DND-41 (cell line): ENCODE measurements at regions not wholly inside any gene's neighbourhood (a gene's known extent, or its start where the extent isn't known, plus 50 kb on each side); places are given as distances from the start of the nearest gene placed in this dataset.
"Not testable (repeated sequence)": the region's sequence is repeated elsewhere in the genome, so short reads cannot be mapped to it uniquely, and the experiment has no call there.

Source experiments
- ATAC-seq: fragments of 200-7000 bp; cut with Tn5 transposase; 3 replicates; pipeline ENCODE4 v1.9.1; 2021; ENCODE audit warnings: low read depth; ENCODE audit not compliant: insufficient read depth
- DNase-seq: peaks from one replicate; pipeline ENCODE4 v3.0.0-alpha.2; 2020
- H2AFZ ChIP-seq: 2 replicates; pipeline ENCODE4 v1.6.0; 2012; ENCODE audit warnings: low read depth, low read length
- H3K27ac ChIP-seq: 2 replicates; pipeline ENCODE4 v1.5.1; 2012; ENCODE audit warnings: low read length, inconsistent platforms
- H3K27me3 ChIP-seq: fragments of 200-600 bp; sonication (generic); 2 replicates; pipeline ENCODE4 v1.6.0; 2012; ENCODE audit warnings: low read length, mild to moderate bottlenecking, inconsistent platforms; ENCODE audit not compliant: insufficient read depth, poor library complexity
- H3K36me3 ChIP-seq: 2 replicates; pipeline ENCODE4 v1.5.1; 2012; ENCODE audit warnings: low read length, inconsistent platforms; ENCODE audit not compliant: insufficient read depth
- H3K4me1 ChIP-seq: 2 replicates; pipeline ENCODE4 v1.5.1; 2012; ENCODE audit warnings: mild to moderate bottlenecking, low read length; ENCODE audit not compliant: insufficient read depth
- H3K4me2 ChIP-seq: 2 replicates; pipeline ENCODE4 v1.6.0; 2012; ENCODE audit warnings: mild to moderate bottlenecking, moderate library complexity, low read length, inconsistent platforms; ENCODE audit not compliant: insufficient read depth
- H3K4me3 ChIP-seq, 2 experiments: fragments of 200-600 bp in 1 of 2; shearing (Covaris generic) in 1 of 2; 2 replicates each; pipeline ENCODE4 v1.5.1; 2012 to 2016; ENCODE audit warnings: inconsistent platforms in 2 of 2, low read length in 2 of 2, mild to moderate bottlenecking in 2 of 2, low read depth in 1 of 2, moderate library complexity in 1 of 2
- H3K79me2 ChIP-seq: 2 replicates; pipeline ENCODE4 v1.6.0; 2012; ENCODE audit warnings: low read length, inconsistent platforms; ENCODE audit not compliant: insufficient read depth
- H3K9ac ChIP-seq: 2 replicates; pipeline ENCODE4 v1.6.0; 2012; ENCODE audit warnings: low read depth, mild to moderate bottlenecking, inconsistent platforms, low read length, moderate library complexity
- H3K9me3 ChIP-seq: 2 replicates; pipeline ENCODE4 v1.5.1; 2012; ENCODE audit warnings: low read length, moderate library complexity, mild to moderate bottlenecking, inconsistent platforms; ENCODE audit not compliant: insufficient read depth, severe bottlenecking
- H4K20me1 ChIP-seq: 2 replicates; pipeline ENCODE4 v1.6.0; 2012; ENCODE audit warnings: low read length; ENCODE audit not compliant: insufficient read depth
- EZH2 ChIP-seq: IDR thresholded peaks from 3 replicates; pipeline ENCODE4 v1.6.1; 2012; ENCODE audit warnings: borderline replicate concordance, low read depth, mild to moderate bottlenecking, moderate library complexity, low read length, inconsistent platforms; ENCODE audit not compliant: severe bottlenecking
- TF ChIP-seq, protein P1 (sequence below): IDR thresholded peaks from 2 replicates; pipeline ENCODE4 v1.5.1; 2012; ENCODE audit warnings: borderline replicate concordance, low read length, moderate library complexity, mild to moderate bottlenecking; ENCODE audit not compliant: poor library complexity, severe bottlenecking; ENCODE audit errors: extremely low read depth

DNA sequence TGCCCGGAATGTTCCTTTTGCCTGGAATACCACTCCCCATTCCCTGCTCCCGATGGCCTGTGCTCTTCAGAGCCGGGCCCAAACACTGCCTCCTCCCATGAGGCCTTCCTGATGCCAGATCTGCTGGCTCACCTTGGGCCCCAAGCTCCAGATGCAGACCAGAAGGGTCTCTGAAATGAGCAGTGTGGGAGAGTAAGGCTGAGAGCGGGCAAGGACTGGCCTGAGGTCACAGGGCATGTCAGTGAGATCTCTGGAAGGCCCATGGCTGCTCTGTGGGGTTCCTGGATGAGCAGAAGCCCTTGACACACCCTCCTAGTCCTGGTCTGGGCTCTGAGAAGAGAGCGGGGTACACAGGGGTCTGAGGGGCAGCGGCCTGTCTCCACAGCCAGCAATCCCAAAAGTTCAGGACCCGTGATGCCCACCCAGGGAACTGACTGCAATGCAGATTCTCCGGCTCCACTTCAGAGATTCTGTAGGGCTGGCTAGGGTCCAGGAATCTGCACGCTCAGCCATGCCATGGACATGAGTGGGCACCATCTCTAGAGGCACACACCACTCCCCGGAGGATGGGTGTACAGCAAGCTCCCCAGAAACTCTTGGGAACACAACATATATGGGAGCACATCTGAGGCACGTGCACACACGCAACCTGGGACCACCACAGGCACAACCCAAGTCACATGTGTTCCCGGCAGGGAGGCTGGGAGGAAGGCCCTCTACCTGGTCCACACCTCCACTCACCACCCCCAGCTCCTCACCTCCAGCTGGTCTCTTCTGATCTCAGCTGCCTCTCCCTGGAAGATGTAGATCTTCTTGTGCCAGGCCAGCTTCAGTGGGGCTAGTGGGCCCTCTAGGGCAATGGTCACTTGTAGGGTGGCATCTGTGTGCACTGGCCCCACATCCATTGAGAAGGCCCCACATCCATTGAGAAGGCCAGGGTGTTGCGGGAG lies 166.6 kb downstream of the GOLGA6L4 start:
- not testable (repeated sequence) for H4K20me1 ChIP-seq, H3K27me3 ChIP-seq, H2AFZ ChIP-seq, H3K4me1 ChIP-seq, H3K9me3 ChIP-seq, H3K4me3 ChIP-seq, H3K9ac ChIP-seq, DNase-seq, H3K27ac ChIP-seq, H3K79me2 ChIP-seq, H3K36me3 ChIP-seq, ATAC-seq, H3K4me2 ChIP-seq

DNA sequence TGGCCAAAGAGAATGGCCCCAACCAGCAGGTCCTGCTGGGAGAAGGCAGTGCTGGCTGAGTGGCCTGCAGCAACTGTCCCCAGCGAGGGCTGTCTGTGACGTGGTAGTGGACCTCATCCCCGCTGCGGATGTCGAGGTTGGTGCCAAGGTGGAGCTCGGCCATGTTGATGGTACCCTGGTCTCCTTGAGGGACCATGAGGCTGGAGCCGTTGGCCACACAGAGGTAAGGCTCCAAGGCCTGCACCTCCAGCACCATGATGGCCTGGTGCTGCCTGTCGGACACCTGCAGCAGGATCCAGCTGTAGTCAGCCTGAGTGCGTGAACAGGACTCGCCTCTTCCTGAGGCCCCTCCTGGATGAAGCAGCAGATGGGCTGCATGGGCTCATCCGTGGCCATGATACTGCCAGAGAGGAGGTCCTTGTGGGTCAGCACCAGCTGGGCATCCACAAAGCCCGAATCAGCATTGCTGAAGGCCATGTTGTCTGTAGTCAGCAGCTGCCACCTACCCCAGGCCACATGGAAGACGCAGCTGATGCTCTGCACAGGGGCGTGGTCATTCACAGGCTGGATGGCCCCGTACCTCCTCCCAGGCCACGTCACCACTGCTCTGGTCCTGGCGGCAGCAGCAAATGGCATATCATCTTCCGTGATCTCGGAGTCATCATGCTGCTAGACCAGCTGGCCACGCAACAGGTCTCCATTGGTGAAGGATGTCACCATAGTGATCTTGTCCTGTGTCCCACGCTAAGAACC lies 167.5 kb downstream of the GOLGA6L4 start:
- Histone ChIP-seq H2AFZ (no peak overlapping the region), H3K9me3 (no peaks in the 10 kb centered on the region), H4K20me1 (no peaks in the 10 kb centered on the region), H3K27ac (no peak overlapping the region), H3K79me2 (no peaks in the 10 kb centered on the region), H3K4me3 (no peak overlapping the region), H3K27me3 (no peaks in the 10 kb centered on the region), H3K36me3 (no peaks in the 10 kb centered on the region), H3K9ac (no peak overlapping the region), H3K4me1 (no peaks in the 10 kb centered on the region), H3K4me2 (no peak overlapping the region)
- DNase-seq (no peak), ATAC-seq (no peak)
- no peak for TF ChIP-seq EZH2
- TF ChIP-seq, protein P1, sequence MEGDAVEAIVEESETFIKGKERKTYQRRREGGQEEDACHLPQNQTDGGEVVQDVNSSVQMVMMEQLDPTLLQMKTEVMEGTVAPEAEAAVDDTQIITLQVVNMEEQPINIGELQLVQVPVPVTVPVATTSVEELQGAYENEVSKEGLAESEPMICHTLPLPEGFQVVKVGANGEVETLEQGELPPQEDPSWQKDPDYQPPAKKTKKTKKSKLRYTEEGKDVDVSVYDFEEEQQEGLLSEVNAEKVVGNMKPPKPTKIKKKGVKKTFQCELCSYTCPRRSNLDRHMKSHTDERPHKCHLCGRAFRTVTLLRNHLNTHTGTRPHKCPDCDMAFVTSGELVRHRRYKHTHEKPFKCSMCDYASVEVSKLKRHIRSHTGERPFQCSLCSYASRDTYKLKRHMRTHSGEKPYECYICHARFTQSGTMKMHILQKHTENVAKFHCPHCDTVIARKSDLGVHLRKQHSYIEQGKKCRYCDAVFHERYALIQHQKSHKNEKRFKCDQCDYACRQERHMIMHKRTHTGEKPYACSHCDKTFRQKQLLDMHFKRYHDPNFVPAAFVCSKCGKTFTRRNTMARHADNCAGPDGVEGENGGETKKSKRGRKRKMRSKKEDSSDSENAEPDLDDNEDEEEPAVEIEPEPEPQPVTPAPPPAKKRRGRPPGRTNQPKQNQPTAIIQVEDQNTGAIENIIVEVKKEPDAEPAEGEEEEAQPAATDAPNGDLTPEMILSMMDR = no peak

DNA sequence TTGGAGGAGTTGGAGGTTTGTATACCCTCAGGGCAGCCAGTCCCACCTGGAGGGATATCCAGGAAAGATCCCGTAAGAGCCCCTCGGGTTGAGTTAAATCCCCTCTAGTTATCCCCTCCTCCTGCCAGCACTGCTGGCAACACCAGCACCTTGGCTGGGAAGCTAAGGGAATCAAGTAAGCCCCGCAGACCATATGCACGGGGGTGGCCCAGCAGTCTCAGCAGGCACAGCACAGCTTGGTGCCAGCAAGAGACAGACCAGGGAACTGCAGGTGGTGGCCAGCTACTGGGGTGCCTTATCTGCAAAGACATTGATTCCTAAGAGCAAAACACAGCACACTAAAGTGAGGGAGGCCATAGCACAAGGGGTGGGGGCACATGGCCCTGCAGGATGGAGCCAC lies 173.8 kb downstream of the GOLGA6L4 start:
- not testable (repeated sequence) for ATAC-seq, H3K36me3 ChIP-seq, H3K4me1 ChIP-seq, H2AFZ ChIP-seq, H3K9me3 ChIP-seq, H3K27ac ChIP-seq, H4K20me1 ChIP-seq, DNase-seq, H3K9ac ChIP-seq, H3K79me2 ChIP-seq, H3K4me3 ChIP-seq, H3K27me3 ChIP-seq, H3K4me2 ChIP-seq

DNA sequence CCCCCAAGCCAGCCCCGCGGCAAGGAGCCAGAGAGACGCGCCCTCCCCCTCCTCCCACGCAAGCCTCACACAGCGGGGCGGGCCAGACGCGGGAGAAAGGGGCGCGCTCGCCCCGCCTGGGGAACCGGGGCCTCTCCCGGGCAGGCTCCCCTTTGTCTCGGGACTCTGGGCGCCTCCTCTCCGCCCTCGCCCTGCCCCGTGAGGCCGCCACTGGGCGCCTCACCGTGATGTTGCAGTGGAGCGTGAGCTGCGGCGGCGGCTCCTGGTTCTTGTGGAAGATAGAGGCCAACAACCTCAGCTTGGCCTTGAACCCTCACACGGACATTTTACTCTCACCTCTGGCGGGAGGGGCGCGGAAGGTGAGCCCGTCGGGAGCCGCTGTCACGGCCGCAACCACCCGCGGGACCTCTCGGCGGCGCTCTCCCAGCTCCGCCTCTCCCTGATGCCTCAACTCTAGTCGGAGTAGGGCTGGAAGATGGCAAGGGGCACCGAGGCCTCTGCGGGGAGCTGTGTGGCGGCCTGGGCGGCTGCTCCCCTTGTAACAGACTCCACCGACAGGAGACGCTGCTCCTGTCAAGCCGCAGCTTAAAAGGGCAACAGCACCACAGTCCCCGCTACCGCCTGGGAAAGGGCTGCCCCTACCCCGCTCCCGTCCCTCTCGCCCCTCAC lies 179.2 kb upstream of the ZSCAN2 start:
- not testable (repeated sequence) for H3K4me3 ChIP-seq, H3K4me2 ChIP-seq, H3K9ac ChIP-seq, H2AFZ ChIP-seq, H3K4me1 ChIP-seq, H3K27me3 ChIP-seq, H3K27ac ChIP-seq, H4K20me1 ChIP-seq, H3K9me3 ChIP-seq, H3K36me3 ChIP-seq, DNase-seq, ATAC-seq, H3K79me2 ChIP-seq

DNA sequence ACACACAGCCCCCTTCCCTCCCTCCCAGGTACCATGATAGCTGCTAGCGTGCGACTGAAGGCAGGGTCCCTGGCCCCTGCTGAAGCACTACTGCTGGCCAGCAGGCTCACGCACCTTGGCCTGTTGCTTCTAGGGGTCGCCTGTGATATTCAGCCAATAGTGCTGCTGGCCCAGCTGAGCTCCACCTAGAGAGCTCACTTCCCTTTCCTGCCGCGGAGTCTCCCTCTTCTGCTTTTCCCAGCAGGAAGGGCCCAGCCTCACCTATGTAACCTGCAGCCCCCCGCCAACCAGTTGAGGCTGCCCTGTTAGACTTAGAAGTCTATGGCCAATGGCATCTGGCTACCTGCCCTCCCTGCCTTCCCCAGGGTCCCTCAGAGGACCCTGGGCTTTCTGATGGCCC lies 175.5 kb upstream of the ZSCAN2 start:
- H4K20me1 ChIP-seq, H2AFZ ChIP-seq, ATAC-seq, H3K36me3 ChIP-seq, H3K4me2 ChIP-seq, H3K27ac ChIP-seq, H3K9ac ChIP-seq, H3K4me1 ChIP-seq, H3K27me3 ChIP-seq, H3K79me2 ChIP-seq, DNase-seq, H3K9me3 ChIP-seq, H3K4me3 ChIP-seq: not testable (repeated sequence)

DNA sequence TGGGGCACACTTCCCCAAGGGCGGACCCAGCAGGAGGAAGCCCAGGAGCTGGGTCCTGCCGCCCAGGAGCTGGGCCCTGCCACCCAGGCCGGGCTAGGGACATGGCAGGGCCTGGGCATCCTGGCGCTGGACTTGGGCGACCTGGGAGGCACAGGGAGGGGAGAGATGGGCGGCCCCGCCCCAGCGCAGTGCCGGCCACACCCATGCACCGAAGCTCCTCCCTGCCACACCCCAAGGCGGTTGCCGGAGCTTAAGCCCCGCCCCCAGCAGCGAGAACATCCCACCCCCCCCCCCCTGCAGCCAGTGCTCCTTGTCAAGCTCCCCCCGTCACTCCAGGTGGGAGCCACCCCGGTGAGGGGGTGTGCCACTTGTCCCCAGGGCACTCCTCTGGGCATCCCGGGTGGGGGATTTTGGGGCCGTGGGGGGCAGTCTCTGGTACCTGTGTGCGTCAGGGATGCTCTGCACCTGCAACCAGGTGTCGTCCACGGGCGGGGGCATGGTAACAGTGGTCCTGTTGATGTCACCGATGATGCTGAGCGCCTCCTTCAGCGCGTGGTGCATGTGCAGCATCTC lies 127.4 kb upstream of the ZSCAN2 start:
- not testable (repeated sequence) for H3K4me1 ChIP-seq, H3K4me3 ChIP-seq, DNase-seq, H3K9ac ChIP-seq, H2AFZ ChIP-seq, H3K9me3 ChIP-seq, H3K36me3 ChIP-seq, H3K4me2 ChIP-seq, H3K27me3 ChIP-seq, H3K27ac ChIP-seq, ATAC-seq, H3K79me2 ChIP-seq, H4K20me1 ChIP-seq
